Stomach (tissue), 8 donors: ENCODE measurements at regions not wholly inside any gene's neighbourhood (a gene's known extent, or its start where the extent isn't known, plus 50 kb on each side); places are given as distances from the start of the nearest gene placed in this dataset.

Experiments
- DNase-seq, 2 donors: peaks; one replicate each; pipeline versions ENCODE4 v3.0.0 to v3.0.0-alpha.2; 2013 to 2019
- H3K27ac ChIP-seq, 5 donors: fragments of 200-600 bp in 4 of 5; sonication (generic) in 4 of 5; one replicate each; pipeline ENCODE4 v1.5.1; 2013 to 2019; ENCODE audit warnings: mild to moderate bottlenecking in 1 of 5, moderate library complexity in 1 of 5
- H3K27me3 ChIP-seq, 3 donors: fragments of 200-600 bp; sonication (generic); one replicate each; pipeline ENCODE4 v1.5.1; 2017 to 2019; ENCODE audit warnings: mixed run types in 1 of 3
- H3K36me3 ChIP-seq, 4 donors: fragments of 200-600 bp; sonication (generic); 1 replicate in 3 of 4; 2 replicates in 1 of 4; pipeline ENCODE4 v1.5.1; 2016 to 2019
- H3K4me1 ChIP-seq, 4 donors: fragments of 200-600 bp; sonication (generic); one replicate each; pipeline ENCODE4 v1.5.1; 2016 to 2019
- H3K4me3 ChIP-seq, 4 donors: fragments of 200-600 bp; sonication (generic) in 3 of 4; one replicate each; pipeline ENCODE4 v1.5.1; 2016 to 2019; ENCODE audit warnings: mild to moderate bottlenecking in 1 of 4
- H3K9me3 ChIP-seq, 4 donors: fragments of 200-600 bp; sonication (generic); one replicate each; pipeline ENCODE4 v1.5.1; 2016 to 2019
- CTCF ChIP-seq, 7 experiments: fragments of 450-650 bp in 4 of 7; fragments of 200-600 bp in 3 of 7; sonication (generic) in 3 of 7; IDR thresholded peaks; one replicate each; pipeline ENCODE4 v1.5.1; 2016 to 2019; ENCODE audit warnings: antibody characterized with exemption in 7 of 7, control low read depth in 2 of 7, mild to moderate bottlenecking in 1 of 7
- EP300 ChIP-seq: sonication (generic); formaldehyde crosslinking; IDR thresholded peaks from one replicate; pipeline ENCODE4 v1.6.1; 2017; ENCODE audit warnings: antibody characterized with exemption
- POLR2A ChIP-seq, 4 donors: fragments of 450-650 bp; IDR thresholded peaks; one replicate each; pipeline ENCODE4 v1.6.1; 2016; ENCODE audit warnings: antibody characterized with exemption in 4 of 4, control low read depth in 2 of 4, mild to moderate bottlenecking in 1 of 4, moderate library complexity in 1 of 4
- POLR2AphosphoS5 ChIP-seq, 3 donors: sonication (generic); formaldehyde crosslinking; IDR thresholded peaks; one replicate each; pipeline ENCODE4 v1.6.1; 2016; ENCODE audit warnings: antibody characterized with exemption in 3 of 3
- WGBS, 5 donors: extraction: QIAGEN DNeasy Blood & Tissue Kit in 3 of 5; methylation state at CpG; one replicate each; pipeline versions ENCODE4 v1.1.5 to v1.1.7; 2013 to 2018; 5-methylcytosine and 5-hydroxymethylcytosine counted together
- intact Hi-C: fragments of 100-400 bp; cut with DNase I; formaldehyde crosslinking; loops from one replicate; pipeline ENCODE4 v1.15.1; 2023; ENCODE audit warnings: low total_unique reads
- donor health status: healthy with polysubstance abuse.
- donor health status: Bipolar disorder and iron deficiency.
- donor health status: healthy.

GRCh38 chr12:107267604-107268003 lies 174.3 kb upstream of the CRY1 start:
- H3K4me1 ChIP-seq, result no peaks in the 10 kb centered on the region
- no peaks in the 10 kb centered on the region for H3K27me3 ChIP-seq
- no peak overlapping the region for H3K27ac ChIP-seq
- 39 to 67% (median 48%) methylated on average over 1 of the region's 1 CpG for WGBS, 5 donors
- H3K9me3 ChIP-seq, result peaks cover 0 to 4% (median 0%) of the 10 kb centered on the region in 4 donors
- intact Hi-C loops, result no loop called here
- H3K4me3 ChIP-seq, result no peak overlapping the region
- H3K36me3 ChIP-seq, result no peaks in the 10 kb centered on the region
- no peak for DNase-seq
- TF ChIP-seq POLR2AphosphoS5 (IDR thresholded peaks at IDR 0.05) (no peak), CTCF (IDR thresholded peaks at IDR 0.05) (no peak), POLR2A (IDR thresholded peaks at IDR 0.05) (no peak), EP300 (no peak)

GRCh38 chr12:107271523-107271922 lies 178.2 kb upstream of the CRY1 start:
- H3K36me3 ChIP-seq, result no peaks in the 10 kb centered on the region
- no peak overlapping the region for H3K27ac ChIP-seq
- no peaks in the 10 kb centered on the region for H3K27me3 ChIP-seq
- intact Hi-C loops, result no loop called here
- TF ChIP-seq POLR2A (IDR thresholded peaks at IDR 0.05) (no peak), EP300 (no peak), POLR2AphosphoS5 (IDR thresholded peaks at IDR 0.05) (no peak), CTCF (IDR thresholded peaks at IDR 0.05) (no peak)
- no peak overlapping the region for H3K4me3 ChIP-seq
- WGBS, 5 donors, result 70 to 96% (median 92%) methylated on average over 2 of the region's 2 CpGs
- DNase-seq, result no peak
- H3K9me3 ChIP-seq, result no peaks in the 10 kb centered on the region
- no peaks in the 10 kb centered on the region for H3K4me1 ChIP-seq

GRCh38 chr12:107275530-107275929 lies 182.2 kb upstream of the CRY1 start:
- Histone ChIP-seq H3K9me3 (peaks cover 0 to 6% (median 5%) of the 10 kb centered on the region in 4 donors), H3K4me1 (no peaks in the 10 kb centered on the region), H3K27ac (no peak overlapping the region), H3K27me3 (no peaks in the 10 kb centered on the region), H3K4me3 (no peak overlapping the region), H3K36me3 (no peaks in the 10 kb centered on the region)
- DNase-seq, result no peak
- TF ChIP-seq POLR2A (IDR thresholded peaks at IDR 0.05) (no peak), POLR2AphosphoS5 (IDR thresholded peaks at IDR 0.05) (no peak), EP300 (no peak), CTCF (IDR thresholded peaks at IDR 0.05) (no peak)
- 60 to 73% (median 67%) methylated on average over 1 of the region's 1 CpG for WGBS, 5 donors
- intact Hi-C loops, result no loop called here

GRCh38 chr12:107277855-107278254 lies 184.5 kb upstream of the CRY1 start:
- H3K4me3 ChIP-seq, result no peak overlapping the region
- no peaks in the 10 kb centered on the region for H3K4me1 ChIP-seq
- H3K27me3 ChIP-seq, result no peaks in the 10 kb centered on the region
- no peaks in the 10 kb centered on the region for H3K36me3 ChIP-seq
- H3K9me3 ChIP-seq, result peaks cover 0 to 6% (median 5%) of the 10 kb centered on the region in 4 donors
- peak in 1 of 2 donors; percentile 5 for DNase-seq
- no peak overlapping the region for H3K27ac ChIP-seq
- TF ChIP-seq POLR2AphosphoS5 (IDR thresholded peaks at IDR 0.05) (no peak), EP300 (no peak), POLR2A (IDR thresholded peaks at IDR 0.05) (no peak), CTCF (IDR thresholded peaks at IDR 0.05) (no peak)
- WGBS, 5 donors, result 46 to 74% (median 64%) methylated on average over 1 of the region's 1 CpG
- intact Hi-C loops, result no loop called here
